ENCODE measurements at regions not wholly inside any gene's neighbourhood (a gene's known extent, or its start where the extent isn't known, plus 50 kb on each side); places are given as distances from the start of the nearest gene placed in this dataset.
A peak's percentile ranks its signal among the peaks of the same experiment; 100 is the strongest.

DNA sequence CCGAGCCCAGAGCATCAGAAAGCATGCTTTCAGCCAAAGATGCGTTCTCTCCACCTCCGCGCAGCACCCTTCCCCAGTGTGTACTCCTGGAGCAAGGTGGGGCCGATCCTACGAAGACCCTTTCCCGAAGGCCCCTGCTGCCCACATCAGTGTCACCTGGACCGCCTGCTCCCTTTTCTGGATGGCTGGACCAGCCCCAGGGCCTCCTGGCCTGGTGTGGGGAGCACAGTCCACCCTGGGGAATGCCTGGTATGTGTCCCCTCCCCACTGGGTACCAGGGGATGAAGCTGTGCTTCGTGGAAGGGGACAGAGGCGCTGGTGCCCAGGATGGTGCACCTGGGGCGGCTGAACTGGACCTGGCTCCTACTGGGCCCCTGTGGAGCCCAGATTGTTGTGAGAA is 173.8 kb downstream of the SEC14L1 start:
- intact Hi-C loops (cut with micrococcal nuclease; ENCODE audit: unreplicated experiment) = no loop called here
- Histone ChIP-seq H3K4me1 (ENCODE audit: insufficient read depth, low read length) (peaks cover 55% of the 10 kb centered on the region), H3K4me2 (ENCODE audit: low read depth, low read length) (no peak overlapping the region), H4K20me1 (ENCODE audit: insufficient read depth, low read length) (peaks cover 61% of the 10 kb centered on the region; the same call in 1 of the 2 replicates), H3K9ac (ENCODE audit: insufficient read depth, low read depth, low read length) (no peak overlapping the region), H2AFZ (ENCODE audit: low read length) (no peak overlapping the region), H3K27me3 (ENCODE audit: control insufficient read depth in 1 of 2, insufficient read depth in 2 of 2, low read length in 2 of 2) (no peaks in the 10 kb centered on the region), H3K36me3 (replicated peaks in 1 of 2; ENCODE audit: control insufficient read depth in 1 of 2, insufficient read depth in 2 of 2, low read length in 2 of 2) (peaks cover 36 to 74% of the 10 kb centered on the region in 2 experiments), H3K4me3 (replicated peaks in 1 of 3; ENCODE audit: insufficient read depth in 1 of 3, low read depth in 2 of 3, low read length in 3 of 3) (no peak overlapping the region), H3K9me3 (ENCODE audit: low read length) (no peaks in the 10 kb centered on the region), H3K27ac (ENCODE audit: extremely low read length, insufficient read depth, low read length) (no peak overlapping the region), H3K79me2 (ENCODE audit: insufficient read depth, low read length) (peaks cover 78% of the 10 kb centered on the region)
- DNase-seq (ENCODE audit: low spot score) = no peak
- CTCF ChIA-PET (ENCODE audit: low intra/inter-chr PET ratio, low total read pairs) = no interaction called here
- ATAC-seq = no peak
- in situ Hi-C loops (cut with HindIII; ENCODE audit: extremely low pct_ligation_motif_present, low pct_unique_long_range_greater_than_20kb) = no loop called here
- no peak for TF ChIP-seq E2F5 (CRISPR knock-in tag; conservative IDR thresholded peaks at IDR 0.05)
- no peak for TF ChIP-seq SSRP1 (CRISPR knock-in tag; IDR thresholded peaks at IDR 0.05)
- TF ChIP-seq, protein P1, sequence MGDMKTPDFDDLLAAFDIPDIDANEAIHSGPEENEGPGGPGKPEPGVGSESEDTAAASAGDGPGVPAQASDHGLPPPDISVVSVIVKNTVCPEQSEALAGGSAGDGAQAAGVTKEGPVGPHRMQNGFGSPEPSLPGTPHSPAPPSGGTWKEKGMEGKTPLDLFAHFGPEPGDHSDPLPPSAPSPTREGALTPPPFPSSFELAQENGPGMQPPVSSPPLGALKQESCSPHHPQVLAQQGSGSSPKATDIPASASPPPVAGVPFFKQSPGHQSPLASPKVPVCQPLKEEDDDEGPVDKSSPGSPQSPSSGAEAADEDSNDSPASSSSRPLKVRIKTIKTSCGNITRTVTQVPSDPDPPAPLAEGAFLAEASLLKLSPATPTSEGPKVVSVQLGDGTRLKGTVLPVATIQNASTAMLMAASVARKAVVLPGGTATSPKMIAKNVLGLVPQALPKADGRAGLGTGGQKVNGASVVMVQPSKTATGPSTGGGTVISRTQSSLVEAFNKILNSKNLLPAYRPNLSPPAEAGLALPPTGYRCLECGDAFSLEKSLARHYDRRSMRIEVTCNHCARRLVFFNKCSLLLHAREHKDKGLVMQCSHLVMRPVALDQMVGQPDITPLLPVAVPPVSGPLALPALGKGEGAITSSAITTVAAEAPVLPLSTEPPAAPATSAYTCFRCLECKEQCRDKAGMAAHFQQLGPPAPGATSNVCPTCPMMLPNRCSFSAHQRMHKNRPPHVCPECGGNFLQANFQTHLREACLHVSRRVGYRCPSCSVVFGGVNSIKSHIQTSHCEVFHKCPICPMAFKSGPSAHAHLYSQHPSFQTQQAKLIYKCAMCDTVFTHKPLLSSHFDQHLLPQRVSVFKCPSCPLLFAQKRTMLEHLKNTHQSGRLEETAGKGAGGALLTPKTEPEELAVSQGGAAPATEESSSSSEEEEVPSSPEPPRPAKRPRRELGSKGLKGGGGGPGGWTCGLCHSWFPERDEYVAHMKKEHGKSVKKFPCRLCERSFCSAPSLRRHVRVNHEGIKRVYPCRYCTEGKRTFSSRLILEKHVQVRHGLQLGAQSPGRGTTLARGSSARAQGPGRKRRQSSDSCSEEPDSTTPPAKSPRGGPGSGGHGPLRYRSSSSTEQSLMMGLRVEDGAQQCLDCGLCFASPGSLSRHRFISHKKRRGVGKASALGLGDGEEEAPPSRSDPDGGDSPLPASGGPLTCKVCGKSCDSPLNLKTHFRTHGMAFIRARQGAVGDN (CRISPR knock-in tag; IDR thresholded peaks at IDR 0.05) = peak; percentile 37
- no peak for TF ChIP-seq HDAC2 (CRISPR knock-in tag; IDR thresholded peaks at IDR 0.05)
- TF ChIP-seq AGO2 (optimal IDR thresholded peaks at IDR 0.05; ENCODE audit: low read depth, low read length) = peak; percentile 45
- peak; percentile 88 for TF ChIP-seq ZNF263 (CRISPR knock-in tag; IDR thresholded peaks at IDR 0.05)
- no peak for TF ChIP-seq SRF (IDR thresholded peaks at IDR 0.05; ENCODE audit: low read depth, low read length)
- no peak for TF ChIP-seq FOSL1 (CRISPR knock-in tag; IDR thresholded peaks at IDR 0.05; ENCODE audit: borderline replicate concordance)
- TF ChIP-seq TEAD3 (CRISPR knock-in tag; optimal IDR thresholded peaks at IDR 0.05; ENCODE audit: borderline replicate concordance) = peak; percentile 94
- TF ChIP-seq ZSCAN22 (CRISPR knock-in tag; IDR thresholded peaks at IDR 0.05) = no peak
- TF ChIP-seq NRL (CRISPR knock-in tag; IDR thresholded peaks at IDR 0.05; ENCODE audit: borderline replicate concordance) = 0 out of 2 replicates have a peak, but pooled peaks have one; percentile 18
- TF ChIP-seq, protein P2, sequence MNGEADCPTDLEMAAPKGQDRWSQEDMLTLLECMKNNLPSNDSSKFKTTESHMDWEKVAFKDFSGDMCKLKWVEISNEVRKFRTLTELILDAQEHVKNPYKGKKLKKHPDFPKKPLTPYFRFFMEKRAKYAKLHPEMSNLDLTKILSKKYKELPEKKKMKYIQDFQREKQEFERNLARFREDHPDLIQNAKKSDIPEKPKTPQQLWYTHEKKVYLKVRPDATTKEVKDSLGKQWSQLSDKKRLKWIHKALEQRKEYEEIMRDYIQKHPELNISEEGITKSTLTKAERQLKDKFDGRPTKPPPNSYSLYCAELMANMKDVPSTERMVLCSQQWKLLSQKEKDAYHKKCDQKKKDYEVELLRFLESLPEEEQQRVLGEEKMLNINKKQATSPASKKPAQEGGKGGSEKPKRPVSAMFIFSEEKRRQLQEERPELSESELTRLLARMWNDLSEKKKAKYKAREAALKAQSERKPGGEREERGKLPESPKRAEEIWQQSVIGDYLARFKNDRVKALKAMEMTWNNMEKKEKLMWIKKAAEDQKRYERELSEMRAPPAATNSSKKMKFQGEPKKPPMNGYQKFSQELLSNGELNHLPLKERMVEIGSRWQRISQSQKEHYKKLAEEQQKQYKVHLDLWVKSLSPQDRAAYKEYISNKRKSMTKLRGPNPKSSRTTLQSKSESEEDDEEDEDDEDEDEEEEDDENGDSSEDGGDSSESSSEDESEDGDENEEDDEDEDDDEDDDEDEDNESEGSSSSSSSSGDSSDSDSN (CRISPR knock-in tag; IDR thresholded peaks at IDR 0.05) = 0 out of 2 replicates have a peak, but pooled peaks have one; percentile 17
- BruUV-seq (replicated peaks) = no TSS peak
- POLR2A ChIA-PET = interaction anchor here (1.2 to 2.1 kb wide), 2 partner anchors 9 to 14 kb away, joined by 3 to 6 read pairs; no protein-coding TSS in a partner anchor
- no peak for FAIRE-seq
- 93% methylated on average over 9 of the region's 11 CpGs for WGBS (ENCODE audit: low lambda C conversion rate)

Data from HepG2 (cell line).